GM21576 (cell line): ENCODE measurements at regions not wholly inside any gene's neighbourhood (a gene's known extent, or its start where the extent isn't known, plus 50 kb on each side); places are given as distances from the start of the nearest gene placed in this dataset.
"Not testable (repeated sequence)": the region's sequence is repeated elsewhere in the genome, so short reads cannot be mapped to it uniquely, and the experiment has no call there.

Experiments
- ATAC-seq: cut with Tn5 transposase; IDR thresholded peaks from one replicate; pipeline ENCODE4 v1.9.1; 2021; ENCODE audit warnings: mild to moderate bottlenecking, moderate library complexity; ENCODE audit not compliant: unreplicated experiment

DNA sequence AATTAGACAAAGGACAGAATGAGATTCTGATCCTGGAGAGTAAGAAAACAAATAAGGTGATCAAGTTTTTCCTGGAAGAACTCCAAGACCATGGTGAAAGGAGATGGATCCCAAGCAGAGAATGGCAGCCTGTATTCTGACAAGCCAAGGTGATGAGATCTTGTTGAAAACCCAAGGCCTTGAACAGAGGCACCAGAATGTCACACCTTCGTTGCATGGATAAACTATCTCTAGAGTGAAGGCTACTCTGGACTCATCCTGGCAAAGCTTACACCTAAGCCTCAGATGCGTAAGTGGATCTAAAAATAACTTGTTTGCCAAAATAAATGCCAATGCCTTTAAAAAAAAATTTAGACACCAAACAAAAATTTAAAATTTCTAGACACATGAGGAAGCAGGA lies 605.9 kb downstream of the ETNK1 start:
- ATAC-seq, result no peak

DNA sequence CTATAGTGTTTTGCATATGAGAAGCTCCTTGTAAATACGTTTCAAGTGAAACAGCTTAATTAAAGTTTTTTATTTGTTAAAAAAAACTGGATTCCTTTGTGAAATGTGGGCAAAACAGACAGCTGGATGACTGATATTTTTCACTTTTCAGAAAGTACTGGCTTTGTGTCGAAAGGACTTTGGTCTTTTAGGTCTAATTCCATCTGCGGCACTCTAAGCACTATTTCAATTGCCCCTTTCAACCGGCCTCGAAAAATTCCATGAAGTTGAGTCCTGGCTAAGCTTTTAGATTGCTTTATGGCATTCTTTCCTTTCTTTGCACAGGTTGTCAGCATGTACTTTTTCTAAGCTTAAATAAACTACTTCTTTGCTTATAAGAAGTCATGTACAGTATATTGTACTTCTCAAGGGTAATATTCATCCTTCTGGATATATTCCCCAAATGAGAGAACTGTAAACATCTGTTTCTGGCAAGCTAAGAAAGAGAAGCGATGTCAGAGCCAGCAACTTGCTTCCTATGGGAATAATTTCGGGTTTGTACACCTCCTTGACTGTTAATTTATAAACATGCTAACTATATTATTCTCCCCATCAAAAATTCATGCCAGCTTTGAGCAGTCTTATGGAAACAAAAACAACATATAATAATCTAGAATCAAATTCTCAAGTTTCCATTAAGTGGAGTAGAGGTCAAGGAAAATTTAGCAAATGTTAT lies 611.3 kb downstream of the ETNK1 start:
- no peak for ATAC-seq

DNA sequence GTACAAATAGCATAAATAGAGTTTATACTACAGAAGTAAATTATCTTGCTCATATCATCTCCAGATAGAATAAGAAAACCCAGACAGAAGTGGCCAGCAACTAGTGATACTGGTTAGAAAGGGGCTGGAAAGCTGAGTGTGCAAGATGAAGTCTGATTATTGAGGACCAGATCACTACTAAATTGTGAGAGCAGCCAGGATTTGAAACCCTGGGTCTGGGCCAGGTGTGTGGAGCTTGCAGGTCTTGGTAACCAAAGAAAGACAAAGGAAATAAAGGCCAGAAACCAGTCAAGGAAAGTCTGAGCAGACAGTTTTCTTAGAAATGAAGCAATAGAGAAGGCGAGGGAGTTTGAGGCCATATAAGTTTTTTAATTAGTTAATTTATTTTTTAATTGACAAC lies 611.8 kb downstream of the ETNK1 start:
- no peak for ATAC-seq

DNA sequence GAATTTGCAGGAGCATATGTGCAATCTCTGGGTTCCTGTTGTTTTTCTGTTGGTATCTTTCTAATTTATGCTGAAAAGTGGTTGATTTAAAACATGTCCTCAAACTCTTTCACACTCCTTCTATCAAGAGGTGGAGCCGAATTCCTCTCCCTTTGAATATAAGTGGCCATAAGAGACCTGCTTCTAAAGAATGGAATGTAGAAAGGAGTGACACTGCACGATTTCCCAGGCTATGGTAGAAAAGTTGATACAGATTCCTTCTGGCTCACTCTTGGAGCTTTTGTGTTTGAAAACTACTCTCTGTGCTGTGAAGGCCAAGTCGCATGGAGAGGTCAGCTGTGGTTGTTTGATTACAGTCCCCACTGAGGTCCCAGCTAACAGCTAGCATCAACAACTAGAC lies 613.2 kb downstream of the ETNK1 start:
- no peak for ATAC-seq

DNA sequence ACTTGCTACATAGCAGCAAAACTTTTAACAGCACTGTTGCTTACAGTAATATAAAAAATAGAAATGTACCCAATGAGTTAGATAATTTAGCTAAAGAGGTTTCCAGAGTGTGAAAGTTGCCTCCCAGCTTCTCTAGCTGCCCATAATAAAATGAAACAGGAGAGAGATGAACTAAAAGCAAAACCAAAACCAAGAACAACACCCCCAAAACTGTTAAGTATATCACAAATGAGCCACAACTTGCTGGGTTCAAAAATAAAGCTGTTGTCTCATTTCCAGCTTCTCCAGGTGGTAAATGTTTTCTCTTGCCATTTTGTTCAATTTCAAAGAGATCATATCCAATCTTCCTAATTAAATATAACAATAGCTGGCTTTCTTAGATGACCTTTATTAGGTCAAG lies 614.0 kb downstream of the ETNK1 start:
- ATAC-seq, result no peak

DNA sequence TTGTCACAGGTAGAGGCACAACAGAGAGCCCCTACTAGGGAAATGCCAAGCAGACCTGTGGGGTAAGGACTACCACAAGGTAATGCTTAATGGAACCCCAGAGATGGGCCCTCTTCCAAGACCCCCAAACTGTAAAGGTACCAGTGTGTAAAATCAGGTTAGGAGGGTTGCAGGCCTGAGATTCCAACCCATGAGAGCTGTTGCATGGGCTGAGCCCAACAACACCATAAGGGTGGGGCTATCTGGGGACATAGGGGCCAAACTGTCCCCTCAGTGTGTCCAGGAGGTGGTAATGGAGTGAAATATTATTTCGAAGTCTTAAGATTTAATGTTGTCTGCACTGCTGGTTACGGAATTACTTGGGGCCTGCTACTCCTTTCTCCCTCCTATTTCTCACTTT lies 620.2 kb downstream of the ETNK1 start:
- no peak for ATAC-seq

DNA sequence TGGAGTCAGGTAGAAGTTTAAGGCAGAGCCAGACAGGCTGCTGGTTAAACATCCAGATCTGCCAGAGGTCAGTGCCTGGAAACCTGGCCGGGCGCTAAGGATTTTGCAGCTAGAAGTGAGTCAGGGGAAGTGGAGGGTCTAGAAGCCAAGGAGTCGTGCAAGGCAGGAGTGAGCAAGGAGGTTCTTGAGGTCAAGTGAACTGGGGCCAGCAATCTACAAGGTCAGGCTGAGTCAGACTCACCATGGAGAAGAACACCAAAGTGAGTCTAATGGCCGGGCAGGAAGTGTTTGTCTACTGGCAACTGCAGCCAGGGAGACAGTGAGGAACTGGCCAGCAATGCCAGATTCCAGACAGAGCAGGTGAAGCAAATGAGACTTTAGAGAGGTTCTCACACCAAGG lies 628.2 kb downstream of the ETNK1 start:
- no peak for ATAC-seq

DNA sequence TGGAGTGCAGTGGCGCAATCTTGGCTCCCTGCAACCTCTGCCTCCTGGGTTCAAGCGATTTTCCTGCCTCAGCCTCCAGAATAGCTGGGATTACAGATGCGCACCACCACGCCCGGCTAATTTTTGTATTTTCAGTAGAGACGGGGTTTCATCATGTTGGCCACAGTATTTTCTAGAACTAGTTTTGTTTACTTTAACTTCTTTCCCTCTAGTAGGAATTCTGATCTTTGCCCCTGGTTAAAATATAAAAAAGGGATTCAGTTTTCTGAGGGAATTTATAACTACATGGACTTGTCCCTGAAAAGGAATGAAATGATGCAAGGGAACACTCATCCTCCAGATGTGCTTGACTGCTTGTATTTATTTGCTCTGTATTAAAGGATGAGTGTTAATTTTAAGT lies 628.9 kb downstream of the ETNK1 start:
- not testable (repeated sequence) for ATAC-seq

DNA sequence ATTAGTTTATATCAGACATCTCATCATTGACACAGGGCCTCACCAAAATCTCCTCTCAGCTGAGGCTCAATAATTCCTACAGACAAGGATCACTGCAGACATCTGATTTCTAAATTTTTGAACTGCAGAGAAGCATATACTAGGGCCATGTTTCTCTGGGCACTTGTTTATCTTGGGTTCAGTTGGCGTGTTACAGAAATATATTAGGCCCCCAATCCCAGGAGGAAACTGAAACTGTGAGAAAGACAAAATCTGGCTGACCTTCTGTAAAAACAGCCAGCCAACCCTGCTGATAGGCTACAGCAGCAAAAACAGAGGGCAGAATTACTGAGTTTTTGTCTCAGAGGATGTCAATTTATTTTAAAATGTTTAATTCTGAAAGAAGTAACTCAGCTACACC lies 634.6 kb downstream of the ETNK1 start:
- no peak for ATAC-seq

DNA sequence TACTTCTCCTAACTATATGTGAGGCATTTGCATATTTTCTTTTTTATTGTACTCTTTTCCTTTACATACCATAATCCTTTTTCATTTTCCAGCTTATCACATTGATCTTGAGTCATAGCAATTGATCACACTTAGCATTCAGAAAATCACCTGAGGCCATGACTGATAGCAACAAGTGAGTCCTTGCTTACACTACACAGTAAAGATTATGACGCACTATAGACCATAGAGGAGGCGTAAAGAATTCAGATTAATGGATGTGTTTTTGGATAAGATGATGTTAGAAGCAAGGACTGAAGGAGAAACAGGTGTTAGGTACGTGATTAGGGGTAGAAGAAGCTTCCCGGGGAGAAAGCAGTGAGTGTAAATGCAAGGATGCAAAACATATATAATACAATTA lies 637.7 kb downstream of the ETNK1 start:
- ATAC-seq, result no peak

DNA sequence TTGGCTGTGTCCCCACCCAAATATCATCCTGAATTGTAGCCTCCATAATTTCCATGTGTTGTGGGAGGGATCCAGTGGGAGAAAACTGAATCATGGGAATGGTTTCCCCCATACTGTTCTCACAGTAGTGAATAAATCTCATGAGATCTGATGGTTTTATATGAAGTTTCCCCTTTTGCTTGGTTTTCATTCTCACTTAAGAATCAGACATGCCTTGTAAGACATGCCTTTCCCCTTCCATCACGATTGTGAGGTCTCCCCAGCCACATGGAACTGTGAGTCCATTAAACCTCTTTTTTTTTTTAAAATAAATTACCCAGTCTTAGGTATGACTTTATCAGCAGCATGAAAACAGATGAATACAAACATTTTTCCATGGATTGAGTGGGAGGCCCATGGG lies 652.9 kb downstream of the ETNK1 start:
- ATAC-seq, result no peak

DNA sequence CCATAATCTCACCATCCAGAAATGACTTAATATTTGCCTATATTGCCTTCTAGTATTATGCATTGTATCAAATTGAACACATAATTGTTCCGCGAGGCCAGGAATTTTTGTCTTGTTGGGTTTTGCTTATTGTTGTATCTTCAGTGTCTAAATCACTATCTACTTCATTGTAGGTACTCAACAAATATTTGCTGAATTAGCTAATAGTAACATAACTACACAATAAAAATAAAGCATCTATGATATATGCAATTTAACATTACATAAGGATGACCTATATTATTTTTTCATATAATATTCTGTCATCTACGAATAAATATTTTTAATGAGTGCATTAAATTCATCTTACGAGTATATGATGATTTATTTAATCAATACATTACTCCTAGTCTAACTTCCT lies 656.3 kb downstream of the ETNK1 start:
- no peak for ATAC-seq

DNA sequence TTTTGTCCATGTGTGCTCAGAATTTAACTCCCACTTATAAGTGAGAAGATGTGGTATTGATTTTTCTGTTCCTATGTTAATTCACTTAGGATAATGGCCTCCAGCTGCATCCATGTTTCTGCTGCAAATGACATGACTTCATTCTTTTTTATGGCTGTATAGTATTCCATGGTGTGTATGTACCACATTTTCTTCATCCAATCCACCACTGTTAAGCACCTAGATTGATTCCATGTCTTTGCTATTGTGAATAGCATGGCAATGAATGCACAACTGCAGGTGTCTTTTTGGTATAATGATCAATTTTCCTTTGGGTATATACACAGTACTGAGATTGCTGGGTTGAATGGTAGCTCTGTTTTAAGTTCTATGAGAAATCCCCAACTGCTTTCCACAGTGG lies 657.7 kb downstream of the ETNK1 start:
- no peak for ATAC-seq

DNA sequence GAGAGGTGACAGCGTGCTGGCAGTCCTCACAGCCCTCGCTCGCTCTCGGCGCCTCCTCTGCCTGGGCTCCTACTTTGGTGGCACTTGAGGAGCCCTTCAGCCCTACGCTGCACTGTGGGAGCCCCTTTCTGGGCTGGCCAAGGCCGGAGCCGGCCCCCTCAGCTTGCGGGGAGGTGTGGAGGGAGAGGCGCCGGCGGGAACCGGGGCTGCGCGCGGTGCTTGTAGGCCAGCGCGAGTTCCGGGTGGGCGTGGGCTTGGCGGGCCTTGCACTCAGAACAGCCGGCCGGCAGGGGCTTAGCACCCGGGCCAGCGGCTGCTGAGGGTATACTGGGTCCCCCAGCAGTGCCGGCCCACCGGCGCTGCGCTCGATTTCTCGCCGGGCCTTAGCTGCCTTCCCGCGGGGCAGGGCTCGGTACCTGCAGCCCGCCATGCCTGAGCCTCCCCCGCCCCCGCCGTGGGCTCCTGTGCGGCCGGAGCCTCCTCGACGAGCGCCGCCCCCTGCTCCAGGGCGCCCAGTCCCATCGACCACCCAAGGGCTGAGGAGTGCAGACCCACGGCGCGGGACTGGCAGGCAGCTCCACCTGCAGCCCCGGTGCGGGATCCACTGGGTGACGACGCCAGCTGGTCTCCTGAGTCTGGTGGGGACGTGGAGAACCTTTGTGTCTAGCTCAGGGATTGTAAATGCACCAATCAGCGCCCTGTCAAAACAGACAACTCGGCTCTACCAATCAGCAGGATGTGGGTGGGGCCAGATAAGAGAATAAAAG lies 661.0 kb downstream of the ETNK1 start:
- not testable (repeated sequence) for ATAC-seq

DNA sequence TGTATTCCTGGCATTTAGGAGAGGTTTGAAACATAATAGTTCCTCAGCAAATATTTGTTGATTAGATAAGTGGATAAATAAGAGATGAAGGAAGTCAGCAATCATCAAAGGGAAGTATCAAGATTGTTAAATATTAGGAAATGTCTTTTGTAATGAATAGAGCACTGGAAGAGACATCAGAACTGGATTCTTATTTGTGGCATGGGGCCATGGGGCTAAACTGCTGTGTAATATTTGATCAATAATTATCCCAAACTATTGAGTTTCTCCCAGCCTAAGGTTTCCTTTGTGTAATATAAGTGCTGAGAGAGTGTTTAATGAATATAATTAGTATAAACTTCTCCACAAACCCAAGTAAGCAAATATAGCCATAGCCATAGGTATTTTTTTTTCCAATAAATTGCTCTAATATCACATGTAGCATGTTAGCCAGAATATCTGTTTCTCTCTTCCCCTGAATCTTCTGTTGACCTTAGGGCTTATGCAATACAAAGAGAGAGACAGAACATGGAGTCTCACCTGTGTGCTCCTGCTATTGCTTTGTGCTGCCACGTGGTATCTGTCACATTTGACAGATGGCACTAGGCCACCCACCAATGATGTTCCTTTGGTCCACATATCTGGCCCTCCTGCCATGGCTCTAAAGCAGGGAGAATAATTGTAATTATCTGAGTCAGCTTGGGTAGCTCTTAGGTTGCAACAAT lies 658.7 kb downstream of the SOX5 start:
- ATAC-seq, result no peak

DNA sequence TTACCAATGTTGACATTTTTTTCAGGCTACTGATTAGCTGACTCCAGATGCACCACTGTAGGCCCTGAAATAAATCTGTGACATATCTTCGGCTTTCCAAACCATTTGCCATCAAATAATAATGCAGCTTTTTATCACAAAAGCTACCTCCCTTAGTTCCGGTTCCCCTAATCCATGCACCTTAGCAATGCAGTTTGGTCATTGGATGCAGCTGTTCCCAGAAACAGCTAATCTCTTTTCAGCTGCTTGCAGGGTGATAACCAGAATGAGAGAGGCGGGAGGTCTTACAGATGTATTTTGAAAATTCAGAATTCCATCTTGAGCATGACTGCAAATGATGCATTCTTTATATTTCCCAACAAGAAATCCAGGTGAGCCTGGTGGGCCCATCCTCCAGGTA lies 646.2 kb downstream of the SOX5 start:
- no peak for ATAC-seq

DNA sequence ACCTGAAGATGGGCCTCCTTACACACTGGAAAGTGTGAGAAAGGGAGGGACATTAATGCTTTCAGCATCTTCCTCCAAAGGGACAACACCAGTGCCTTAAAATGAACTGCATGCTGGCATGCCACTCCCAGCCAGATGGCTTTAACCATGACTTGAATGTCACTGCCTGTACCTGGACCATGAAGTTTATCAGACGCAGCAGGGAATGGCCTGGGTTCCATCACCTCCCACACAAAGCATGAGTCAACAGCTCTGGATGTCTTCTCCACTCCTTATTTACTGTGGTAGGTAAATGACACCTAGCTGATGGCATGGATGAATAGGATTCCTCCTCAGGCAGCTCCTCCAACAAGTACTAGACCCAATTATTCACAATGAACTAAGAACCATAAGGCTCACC lies 645.6 kb downstream of the SOX5 start:
- no peak for ATAC-seq

DNA sequence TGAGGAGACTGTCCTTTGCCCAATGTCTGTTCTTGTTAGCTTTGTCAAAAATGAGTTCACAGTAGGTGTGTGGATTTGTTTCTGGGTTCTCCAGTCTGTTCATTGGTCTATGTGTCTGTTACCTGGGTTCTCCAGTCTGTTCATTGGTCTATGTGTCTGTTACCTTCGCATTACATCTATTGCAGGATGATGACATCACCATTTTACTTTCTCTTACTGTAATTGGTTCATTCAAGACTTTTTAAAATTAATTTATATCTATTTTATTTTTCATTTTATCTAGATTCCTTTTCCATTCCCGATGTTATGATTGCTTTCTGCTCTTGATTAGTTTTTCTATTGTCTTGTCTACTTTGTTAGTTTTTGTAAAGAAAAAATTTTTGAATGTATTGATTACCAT lies 615.5 kb downstream of the SOX5 start:
- ATAC-seq, result no peak

DNA sequence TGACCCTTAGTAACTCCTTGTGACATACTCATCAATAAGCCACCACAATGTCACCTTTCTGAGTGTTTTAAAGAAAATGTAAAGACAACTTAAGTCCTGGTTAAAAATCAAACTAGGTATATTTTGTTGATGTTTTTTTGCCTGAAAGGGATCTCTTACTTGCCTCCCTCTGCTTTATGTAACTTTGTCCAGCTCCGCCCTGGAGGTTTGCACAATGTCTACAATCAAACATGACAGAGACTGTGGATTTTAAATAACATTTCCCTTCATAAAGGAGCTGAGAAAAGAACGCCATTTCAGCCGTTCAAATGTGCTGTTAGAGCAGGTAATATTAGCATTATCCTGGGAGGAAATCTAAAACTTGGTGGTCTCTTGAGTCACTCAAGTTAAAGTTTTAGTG lies 613.9 kb downstream of the SOX5 start:
- no peak for ATAC-seq

DNA sequence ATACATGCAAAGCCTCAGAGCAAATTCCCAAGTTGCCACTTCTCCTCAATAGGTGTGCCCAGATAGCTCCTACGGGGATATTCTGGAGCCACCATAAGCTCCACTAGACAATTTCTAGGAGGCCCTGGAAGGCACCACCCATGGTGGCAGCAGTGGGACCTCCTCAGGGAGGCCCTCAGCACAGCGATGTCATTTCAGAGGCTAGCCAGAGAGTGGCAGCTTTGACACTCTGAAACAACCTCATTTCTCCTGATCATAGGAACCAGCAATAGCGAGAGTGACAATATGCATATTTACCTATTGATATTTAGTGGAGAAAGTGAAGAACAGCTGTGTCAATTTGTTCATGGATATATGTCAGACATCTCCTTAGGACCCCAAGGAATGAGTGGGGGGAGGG lies 612.3 kb downstream of the SOX5 start:
- ATAC-seq, result no peak

DNA sequence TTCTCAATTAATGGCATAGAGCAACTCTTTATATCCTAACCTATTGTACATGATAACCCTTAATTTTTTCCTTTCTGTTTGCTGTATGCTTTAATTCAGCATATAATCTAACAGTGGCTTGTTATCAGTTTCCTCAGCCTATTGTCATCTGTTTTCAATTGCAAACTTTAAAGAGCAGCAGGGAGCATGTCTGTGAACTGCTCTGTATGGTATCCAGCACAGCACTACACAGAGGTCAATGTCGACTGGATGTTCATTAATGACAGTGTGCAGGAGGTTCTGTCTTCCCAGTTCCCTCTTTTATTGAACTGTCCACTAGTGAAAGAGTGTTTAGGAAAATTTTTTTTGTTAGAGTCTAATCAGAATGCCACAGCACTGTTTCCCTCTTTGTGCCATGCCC lies 609.1 kb downstream of the SOX5 start:
- no peak for ATAC-seq

DNA sequence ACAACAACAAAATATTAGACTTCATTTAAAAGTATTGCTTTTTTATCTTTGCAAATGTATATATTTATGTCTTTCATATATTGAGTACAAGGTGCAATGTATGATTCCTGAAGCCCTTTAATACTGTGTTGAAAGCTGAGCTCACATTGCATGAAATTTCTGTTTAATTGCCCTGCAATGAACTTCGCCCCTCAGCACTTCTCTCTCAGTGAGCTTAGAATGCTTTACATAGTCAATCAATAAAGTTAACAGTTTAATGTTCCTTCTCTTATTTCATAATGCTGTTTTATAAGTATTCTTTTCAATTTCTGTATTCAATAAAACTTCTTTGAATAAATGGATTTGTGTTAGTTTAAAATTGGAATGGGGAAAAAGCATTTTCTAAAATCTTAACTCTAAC lies 607.1 kb downstream of the SOX5 start:
- no peak for ATAC-seq
